H1 (cell line): ENCODE measurements at regions not wholly inside any gene's neighbourhood (a gene's known extent, or its start where the extent isn't known, plus 50 kb on each side); places are given as distances from the start of the nearest gene placed in this dataset.

ENCODE experiments used
- TF ChIP-seq, protein P1 (sequence below): fragments of 300-600 bp; sonication (generic); IDR thresholded peaks from 2 replicates; pipeline ENCODE4 v1.7.1; 2012; ENCODE audit warnings: low read length, moderate library complexity, mild to moderate bottlenecking, inconsistent platforms; ENCODE audit not compliant: insufficient replicate concordance

DNA sequence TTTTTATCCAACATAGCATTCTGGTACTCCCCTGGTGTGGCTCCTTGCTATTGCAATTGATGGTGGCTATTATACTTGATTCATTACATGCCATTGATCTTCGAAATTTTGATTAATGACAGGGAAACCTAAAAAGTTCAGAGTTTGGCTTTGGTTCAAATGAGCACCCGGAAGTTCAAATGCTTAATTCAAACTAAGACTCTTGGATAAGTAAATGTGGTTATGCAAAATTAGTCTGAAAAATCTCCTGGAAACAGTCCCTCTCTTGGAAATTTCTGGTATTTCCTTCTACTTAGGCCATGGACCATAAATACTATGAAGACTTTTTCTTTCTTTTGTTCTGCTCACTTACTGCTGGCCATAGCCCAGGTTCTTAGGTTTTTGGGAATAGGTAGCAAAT is 65.3 kb upstream of the SMIM21 start (continued):
- TF ChIP-seq, protein P1, sequence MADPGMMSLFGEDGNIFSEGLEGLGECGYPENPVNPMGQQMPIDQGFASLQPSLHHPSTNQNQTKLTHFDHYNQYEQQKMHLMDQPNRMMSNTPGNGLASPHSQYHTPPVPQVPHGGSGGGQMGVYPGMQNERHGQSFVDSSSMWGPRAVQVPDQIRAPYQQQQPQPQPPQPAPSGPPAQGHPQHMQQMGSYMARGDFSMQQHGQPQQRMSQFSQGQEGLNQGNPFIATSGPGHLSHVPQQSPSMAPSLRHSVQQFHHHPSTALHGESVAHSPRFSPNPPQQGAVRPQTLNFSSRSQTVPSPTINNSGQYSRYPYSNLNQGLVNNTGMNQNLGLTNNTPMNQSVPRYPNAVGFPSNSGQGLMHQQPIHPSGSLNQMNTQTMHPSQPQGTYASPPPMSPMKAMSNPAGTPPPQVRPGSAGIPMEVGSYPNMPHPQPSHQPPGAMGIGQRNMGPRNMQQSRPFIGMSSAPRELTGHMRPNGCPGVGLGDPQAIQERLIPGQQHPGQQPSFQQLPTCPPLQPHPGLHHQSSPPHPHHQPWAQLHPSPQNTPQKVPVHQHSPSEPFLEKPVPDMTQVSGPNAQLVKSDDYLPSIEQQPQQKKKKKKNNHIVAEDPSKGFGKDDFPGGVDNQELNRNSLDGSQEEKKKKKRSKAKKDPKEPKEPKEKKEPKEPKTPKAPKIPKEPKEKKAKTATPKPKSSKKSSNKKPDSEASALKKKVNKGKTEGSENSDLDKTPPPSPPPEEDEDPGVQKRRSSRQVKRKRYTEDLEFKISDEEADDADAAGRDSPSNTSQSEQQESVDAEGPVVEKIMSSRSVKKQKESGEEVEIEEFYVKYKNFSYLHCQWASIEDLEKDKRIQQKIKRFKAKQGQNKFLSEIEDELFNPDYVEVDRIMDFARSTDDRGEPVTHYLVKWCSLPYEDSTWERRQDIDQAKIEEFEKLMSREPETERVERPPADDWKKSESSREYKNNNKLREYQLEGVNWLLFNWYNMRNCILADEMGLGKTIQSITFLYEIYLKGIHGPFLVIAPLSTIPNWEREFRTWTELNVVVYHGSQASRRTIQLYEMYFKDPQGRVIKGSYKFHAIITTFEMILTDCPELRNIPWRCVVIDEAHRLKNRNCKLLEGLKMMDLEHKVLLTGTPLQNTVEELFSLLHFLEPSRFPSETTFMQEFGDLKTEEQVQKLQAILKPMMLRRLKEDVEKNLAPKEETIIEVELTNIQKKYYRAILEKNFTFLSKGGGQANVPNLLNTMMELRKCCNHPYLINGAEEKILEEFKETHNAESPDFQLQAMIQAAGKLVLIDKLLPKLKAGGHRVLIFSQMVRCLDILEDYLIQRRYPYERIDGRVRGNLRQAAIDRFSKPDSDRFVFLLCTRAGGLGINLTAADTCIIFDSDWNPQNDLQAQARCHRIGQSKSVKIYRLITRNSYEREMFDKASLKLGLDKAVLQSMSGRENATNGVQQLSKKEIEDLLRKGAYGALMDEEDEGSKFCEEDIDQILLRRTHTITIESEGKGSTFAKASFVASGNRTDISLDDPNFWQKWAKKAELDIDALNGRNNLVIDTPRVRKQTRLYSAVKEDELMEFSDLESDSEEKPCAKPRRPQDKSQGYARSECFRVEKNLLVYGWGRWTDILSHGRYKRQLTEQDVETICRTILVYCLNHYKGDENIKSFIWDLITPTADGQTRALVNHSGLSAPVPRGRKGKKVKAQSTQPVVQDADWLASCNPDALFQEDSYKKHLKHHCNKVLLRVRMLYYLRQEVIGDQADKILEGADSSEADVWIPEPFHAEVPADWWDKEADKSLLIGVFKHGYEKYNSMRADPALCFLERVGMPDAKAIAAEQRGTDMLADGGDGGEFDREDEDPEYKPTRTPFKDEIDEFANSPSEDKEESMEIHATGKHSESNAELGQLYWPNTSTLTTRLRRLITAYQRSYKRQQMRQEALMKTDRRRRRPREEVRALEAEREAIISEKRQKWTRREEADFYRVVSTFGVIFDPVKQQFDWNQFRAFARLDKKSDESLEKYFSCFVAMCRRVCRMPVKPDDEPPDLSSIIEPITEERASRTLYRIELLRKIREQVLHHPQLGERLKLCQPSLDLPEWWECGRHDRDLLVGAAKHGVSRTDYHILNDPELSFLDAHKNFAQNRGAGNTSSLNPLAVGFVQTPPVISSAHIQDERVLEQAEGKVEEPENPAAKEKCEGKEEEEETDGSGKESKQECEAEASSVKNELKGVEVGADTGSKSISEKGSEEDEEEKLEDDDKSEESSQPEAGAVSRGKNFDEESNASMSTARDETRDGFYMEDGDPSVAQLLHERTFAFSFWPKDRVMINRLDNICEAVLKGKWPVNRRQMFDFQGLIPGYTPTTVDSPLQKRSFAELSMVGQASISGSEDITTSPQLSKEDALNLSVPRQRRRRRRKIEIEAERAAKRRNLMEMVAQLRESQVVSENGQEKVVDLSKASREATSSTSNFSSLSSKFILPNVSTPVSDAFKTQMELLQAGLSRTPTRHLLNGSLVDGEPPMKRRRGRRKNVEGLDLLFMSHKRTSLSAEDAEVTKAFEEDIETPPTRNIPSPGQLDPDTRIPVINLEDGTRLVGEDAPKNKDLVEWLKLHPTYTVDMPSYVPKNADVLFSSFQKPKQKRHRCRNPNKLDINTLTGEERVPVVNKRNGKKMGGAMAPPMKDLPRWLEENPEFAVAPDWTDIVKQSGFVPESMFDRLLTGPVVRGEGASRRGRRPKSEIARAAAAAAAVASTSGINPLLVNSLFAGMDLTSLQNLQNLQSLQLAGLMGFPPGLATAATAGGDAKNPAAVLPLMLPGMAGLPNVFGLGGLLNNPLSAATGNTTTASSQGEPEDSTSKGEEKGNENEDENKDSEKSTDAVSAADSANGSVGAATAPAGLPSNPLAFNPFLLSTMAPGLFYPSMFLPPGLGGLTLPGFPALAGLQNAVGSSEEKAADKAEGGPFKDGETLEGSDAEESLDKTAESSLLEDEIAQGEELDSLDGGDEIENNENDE: no peak
